Prostate gland (tissue), 2 donors: ENCODE measurements at regions not wholly inside any gene's neighbourhood (a gene's known extent, or its start where the extent isn't known, plus 50 kb on each side); places are given as distances from the start of the nearest gene placed in this dataset.
"Not testable (repeated sequence)": the region's sequence is repeated elsewhere in the genome, so short reads cannot be mapped to it uniquely, and the experiment has no call there.

Experiments
- DNase-seq: peaks from one replicate; pipeline ENCODE4 v3.0.0-alpha.2; 2019; ENCODE audit warnings: low spot score
- H3K27ac ChIP-seq, 2 donors: fragments of 200-600 bp; sonication (generic); 2 replicates each; pipeline ENCODE4 v1.5.1; 2017 to 2019
- H3K27me3 ChIP-seq: fragments of 200-600 bp; sonication (generic); replicated peaks from 2 replicates; pipeline ENCODE4 v1.5.1; 2019; ENCODE audit not compliant: insufficient read depth
- H3K36me3 ChIP-seq, 2 donors: fragments of 200-600 bp; sonication (generic); 1 replicate in 1 of 2; 2 replicates in 1 of 2; pipeline versions ENCODE4 v1.5.1 to v1.8.1; 2017 to 2019
- H3K4me1 ChIP-seq: fragments of 200-600 bp; sonication (generic); replicated peaks from 2 replicates; pipeline ENCODE4 v1.5.1; 2019
- H3K4me3 ChIP-seq, 2 donors: fragments of 200-600 bp; sonication (generic); 2 replicates each; pipeline ENCODE4 v1.5.1; 2017 to 2019
- H3K9me3 ChIP-seq: fragments of 200-600 bp; sonication (generic); 2 replicates; pipeline ENCODE4 v1.5.1; 2017
- POLR2A ChIP-seq: fragments of 450-650 bp; IDR thresholded peaks from one replicate; pipeline ENCODE4 v1.6.1; 2016; ENCODE audit warnings: antibody characterized with exemption, mild to moderate bottlenecking
- POLR2AphosphoS5 ChIP-seq: sonication (generic); formaldehyde crosslinking; IDR thresholded peaks from one replicate; pipeline ENCODE4 v1.6.1; 2017; ENCODE audit warnings: antibody characterized with exemption
- WGBS: methylation state at CpG from one replicate; pipeline ENCODE4 v1.1.5; 2018; 5-methylcytosine and 5-hydroxymethylcytosine counted together
- intact Hi-C: fragments of 100-400 bp; cut with DNase I; formaldehyde crosslinking; loops from one replicate; pipeline ENCODE4 v1.14.2; 2022
- TF ChIP-seq, protein P1 (sequence below), 4 experiments: fragments of 200-600 bp in 2 of 4; fragments of 450-650 bp in 2 of 4; sonication (generic) in 2 of 4; IDR thresholded peaks; 1 replicate in 3 of 4; 2 replicates in 1 of 4; pipeline ENCODE4 v1.5.1; 2016 to 2019; ENCODE audit warnings: antibody characterized with exemption in 4 of 4, mild to moderate bottlenecking in 2 of 4, moderate library complexity in 2 of 4

DNA sequence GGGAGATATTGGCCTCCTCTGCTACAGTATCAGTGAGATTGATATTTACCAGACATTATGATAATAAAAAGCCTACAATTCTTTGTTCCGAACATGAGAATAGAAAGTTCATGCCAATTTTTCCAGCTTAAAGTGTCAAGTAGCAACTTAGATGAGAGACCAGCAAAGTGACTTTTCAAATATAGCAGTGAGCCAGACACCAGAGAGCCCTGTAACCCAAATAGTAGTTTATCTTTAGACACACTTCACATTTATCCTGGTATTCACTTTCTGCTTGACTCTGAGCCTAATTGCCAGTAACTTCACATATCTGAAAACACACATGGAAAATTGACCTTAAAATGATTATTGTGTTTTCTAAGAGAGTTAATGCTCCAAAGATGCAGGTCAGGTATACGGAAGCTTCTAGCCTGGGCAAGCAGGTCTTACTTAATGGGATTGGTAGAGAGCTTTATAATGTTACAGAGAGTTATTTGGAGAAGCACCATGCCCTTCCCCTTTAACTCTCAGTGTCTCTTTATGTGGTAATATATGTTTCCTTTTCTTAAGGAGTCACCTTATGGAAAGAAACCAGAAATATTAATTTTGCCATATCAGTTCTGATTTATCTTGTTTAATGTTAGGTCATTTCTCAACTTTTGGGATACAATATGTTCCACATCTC lies 852.3 kb upstream of the CHORDC1 start:
- Histone ChIP-seq H3K36me3 (no peaks in the 10 kb centered on the region), H3K9me3 (no peaks in the 10 kb centered on the region), H3K4me1 (no peaks in the 10 kb centered on the region), H3K27me3 (no peaks in the 10 kb centered on the region), H3K4me3 (no peak overlapping the region), H3K27ac (no peak overlapping the region)
- TF ChIP-seq POLR2A (no peak), POLR2AphosphoS5 (no peak)
- TF ChIP-seq, protein P1, sequence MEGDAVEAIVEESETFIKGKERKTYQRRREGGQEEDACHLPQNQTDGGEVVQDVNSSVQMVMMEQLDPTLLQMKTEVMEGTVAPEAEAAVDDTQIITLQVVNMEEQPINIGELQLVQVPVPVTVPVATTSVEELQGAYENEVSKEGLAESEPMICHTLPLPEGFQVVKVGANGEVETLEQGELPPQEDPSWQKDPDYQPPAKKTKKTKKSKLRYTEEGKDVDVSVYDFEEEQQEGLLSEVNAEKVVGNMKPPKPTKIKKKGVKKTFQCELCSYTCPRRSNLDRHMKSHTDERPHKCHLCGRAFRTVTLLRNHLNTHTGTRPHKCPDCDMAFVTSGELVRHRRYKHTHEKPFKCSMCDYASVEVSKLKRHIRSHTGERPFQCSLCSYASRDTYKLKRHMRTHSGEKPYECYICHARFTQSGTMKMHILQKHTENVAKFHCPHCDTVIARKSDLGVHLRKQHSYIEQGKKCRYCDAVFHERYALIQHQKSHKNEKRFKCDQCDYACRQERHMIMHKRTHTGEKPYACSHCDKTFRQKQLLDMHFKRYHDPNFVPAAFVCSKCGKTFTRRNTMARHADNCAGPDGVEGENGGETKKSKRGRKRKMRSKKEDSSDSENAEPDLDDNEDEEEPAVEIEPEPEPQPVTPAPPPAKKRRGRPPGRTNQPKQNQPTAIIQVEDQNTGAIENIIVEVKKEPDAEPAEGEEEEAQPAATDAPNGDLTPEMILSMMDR (IDR thresholded peaks at IDR 0.05) = no peak
- 16% methylated on average over 2 of the region's 2 CpGs for WGBS
- DNase-seq = no peak
- intact Hi-C loops = no loop called here

DNA sequence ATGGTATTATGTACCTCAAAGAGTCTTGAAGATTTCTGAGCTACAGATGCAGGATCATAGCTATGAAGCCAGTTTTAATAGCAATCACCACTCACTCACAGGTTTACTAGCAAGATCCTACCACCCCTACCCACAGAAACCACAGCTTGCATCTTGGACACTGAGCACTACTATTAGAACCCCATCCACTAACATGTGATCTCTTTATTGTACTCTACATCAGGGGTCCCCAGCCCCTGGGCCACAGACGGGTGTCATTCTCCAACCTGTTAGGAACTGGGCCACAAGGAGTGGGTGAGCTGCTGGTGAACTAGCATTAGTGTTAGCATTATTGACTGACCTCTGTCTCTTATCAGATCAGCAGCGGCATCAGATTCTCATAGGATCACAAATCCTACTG lies 844.8 kb upstream of the CHORDC1 start:
- Histone ChIP-seq H3K4me1 (no peaks in the 10 kb centered on the region), H3K4me3 (no peak overlapping the region), H3K27me3 (no peaks in the 10 kb centered on the region), H3K36me3 (no peaks in the 10 kb centered on the region), H3K9me3 (no peaks in the 10 kb centered on the region), H3K27ac (no peak overlapping the region)
- 91% methylated on average over 2 of the region's 2 CpGs for whole genome bisulfite sequencing
- DNase-seq = no peak
- intact Hi-C loops = loop anchor here (10.0 kb wide), 1 partner anchor 133 kb away; no protein-coding TSS in a partner anchor
- TF ChIP-seq POLR2AphosphoS5 = no peak

DNA sequence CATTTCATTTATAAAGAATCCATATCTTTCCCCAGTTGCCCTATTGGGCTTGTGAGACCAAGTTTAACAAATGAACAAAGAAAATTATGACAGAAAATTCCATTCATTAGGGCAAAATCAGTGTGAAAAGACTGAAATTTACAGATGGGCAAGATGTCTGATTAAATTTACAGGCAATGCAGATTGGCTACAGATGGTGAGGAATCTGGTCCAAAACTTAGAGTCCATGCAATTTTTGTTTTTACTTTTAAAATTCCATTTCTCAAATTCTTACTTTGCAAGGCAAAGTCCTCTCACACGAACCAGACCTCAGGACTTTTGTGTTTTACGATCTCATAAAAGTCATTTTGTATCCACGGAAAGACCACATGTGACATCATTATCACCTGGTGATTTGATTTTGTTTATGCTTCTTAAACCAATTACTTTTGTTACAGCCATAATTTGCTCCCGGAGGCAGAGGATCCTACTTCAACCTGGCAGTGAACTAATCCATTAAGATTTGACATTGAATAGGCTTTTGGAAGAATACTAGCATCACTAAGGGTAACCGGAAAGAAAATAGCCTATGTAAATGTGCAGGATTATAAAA lies 843.7 kb upstream of the CHORDC1 start:
- Histone ChIP-seq H3K9me3 (no peaks in the 10 kb centered on the region), H3K4me1 (no peaks in the 10 kb centered on the region), H3K36me3 (no peaks in the 10 kb centered on the region), H3K4me3 (no peak overlapping the region), H3K27me3 (no peaks in the 10 kb centered on the region), H3K27ac (no peak overlapping the region)
- no peak for DNase-seq
- intact Hi-C loops = loop anchor here (10.0 kb wide), 1 partner anchor 132 kb away; no protein-coding TSS in a partner anchor
- WGBS = 28% methylated on average over 5 of the region's 5 CpGs
- TF ChIP-seq POLR2A = no peak
- TF ChIP-seq POLR2AphosphoS5 = no peak
- TF ChIP-seq, protein P1 (IDR thresholded peaks at IDR 0.05) = no peak

DNA sequence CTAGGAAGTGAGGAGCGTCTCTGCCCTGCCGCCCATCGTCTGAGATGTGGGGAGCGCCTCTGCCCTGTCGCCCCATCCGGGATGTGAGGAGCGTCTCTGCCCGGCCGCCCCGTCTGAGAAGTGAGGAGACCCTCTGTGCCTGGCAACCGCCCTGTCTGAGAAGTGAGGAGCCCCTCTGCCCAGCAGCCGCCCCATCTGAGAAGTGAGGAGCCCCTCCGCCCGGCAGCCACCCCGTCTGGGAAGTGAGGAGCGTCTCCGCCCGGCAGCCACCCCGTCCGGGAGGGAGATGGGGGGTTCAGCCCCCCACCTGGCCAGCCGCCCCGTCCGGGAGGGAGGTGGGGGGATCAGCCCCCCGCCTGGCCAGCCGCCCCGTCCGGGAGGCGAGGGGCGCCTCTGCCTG lies 840.5 kb upstream of the CHORDC1 start:
- intact Hi-C loops = loop anchor here (10.0 kb wide), 1 partner anchor 129 kb away; no protein-coding TSS in a partner anchor
- DNase-seq, H3K4me1 ChIP-seq, H3K27me3 ChIP-seq, H3K9me3 ChIP-seq, H3K36me3 ChIP-seq, H3K27ac ChIP-seq, H3K4me3 ChIP-seq: not testable (repeated sequence)
- 92% methylated on average over 24 of the region's 29 CpGs for WGBS

DNA sequence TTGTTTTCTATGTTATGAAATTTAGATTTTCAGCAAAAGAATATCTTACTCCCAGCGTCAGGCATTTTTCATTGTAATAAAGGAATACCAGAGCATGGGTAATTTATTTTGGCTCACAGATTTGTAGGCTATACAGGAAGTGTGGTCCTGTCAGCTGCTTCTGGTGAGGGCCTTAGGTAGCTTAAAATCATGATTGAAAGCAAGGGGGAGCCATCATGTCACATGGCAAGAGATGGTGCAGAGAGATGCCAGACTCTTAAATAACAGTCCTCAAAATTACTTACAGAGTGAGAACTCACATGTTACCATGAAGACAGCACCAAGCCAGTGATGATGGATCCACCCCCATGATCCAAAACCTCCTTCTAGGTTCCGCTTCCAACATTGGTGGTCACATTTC lies 825.0 kb upstream of the CHORDC1 start:
- TF ChIP-seq, protein P1 (IDR thresholded peaks at IDR 0.05) = no peak
- no peak for TF ChIP-seq POLR2A
- TF ChIP-seq POLR2AphosphoS5 = no peak
- Histone ChIP-seq H3K27me3 (no peaks in the 10 kb centered on the region), H3K4me1 (no peaks in the 10 kb centered on the region), H3K9me3 (no peaks in the 10 kb centered on the region), H3K27ac (no peak overlapping the region), H3K36me3 (no peaks in the 10 kb centered on the region), H3K4me3 (no peak overlapping the region)
- DNase-seq = no peak
- intact Hi-C loops = no loop called here
- 88% methylated on average over 2 of the region's 2 CpGs for WGBS

DNA sequence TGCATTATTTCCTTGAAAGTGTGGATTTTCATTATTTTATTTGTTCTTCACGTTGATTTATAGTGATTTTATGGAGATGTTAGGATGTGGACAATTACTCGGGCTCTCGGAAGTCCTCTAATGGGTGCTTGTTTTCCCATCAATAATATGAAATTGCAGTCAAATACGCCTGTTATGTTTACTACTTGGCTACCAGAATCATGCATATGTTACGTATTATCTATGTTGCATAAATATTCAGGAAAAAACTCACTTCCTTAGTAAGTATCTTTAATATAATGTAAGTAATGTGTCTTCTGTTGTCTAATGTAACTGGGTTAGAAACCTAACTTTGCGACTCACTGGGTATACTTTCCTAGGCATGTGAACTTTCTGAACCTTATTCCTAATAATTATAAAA lies 823.4 kb upstream of the CHORDC1 start:
- no peak for TF ChIP-seq POLR2A
- no peak for TF ChIP-seq POLR2AphosphoS5
- TF ChIP-seq, protein P1 (IDR thresholded peaks at IDR 0.05) = no peak
- H3K4me1 ChIP-seq = no peaks in the 10 kb centered on the region

More for the DNA sequence above, 823.4 kb upstream of the CHORDC1 start:
- no peak for DNase-seq
- Histone ChIP-seq H3K27me3 (no peaks in the 10 kb centered on the region), H3K4me3 (no peak overlapping the region), H3K36me3 (no peaks in the 10 kb centered on the region), H3K27ac (no peak overlapping the region), H3K9me3 (no peaks in the 10 kb centered on the region)
- intact Hi-C loops = no loop called here
- 78% methylated on average over 6 of the region's 6 CpGs for whole genome bisulfite sequencing
